ENCODE measurements at regions not wholly inside any gene's neighbourhood (a gene's known extent, or its start where the extent isn't known, plus 50 kb on each side); places are given as distances from the start of the nearest gene placed in this dataset.

DNA sequence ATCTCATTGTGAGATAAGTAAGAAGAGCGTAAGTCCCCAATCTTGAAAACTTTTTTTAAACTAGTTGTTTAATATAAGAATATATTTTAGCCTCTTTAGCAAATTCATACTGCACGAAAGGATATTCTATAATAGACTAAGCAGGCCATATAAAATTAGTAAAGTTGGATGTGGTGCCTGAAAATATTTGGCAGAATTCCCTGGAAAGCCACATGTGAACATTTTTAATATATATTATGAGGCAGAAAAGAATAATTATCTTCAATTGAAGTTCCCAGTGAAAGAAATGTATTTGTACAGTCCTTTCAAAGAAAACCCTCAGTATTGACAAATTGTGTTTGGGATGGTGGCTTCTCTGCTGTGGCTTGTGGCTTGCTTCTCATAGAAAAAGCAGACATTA, 237.5 kb upstream of the JAG1 start:
- no peak for TF ChIP-seq POLR2A (IDR thresholded peaks at IDR 0.05)
- TF ChIP-seq, protein P1, sequence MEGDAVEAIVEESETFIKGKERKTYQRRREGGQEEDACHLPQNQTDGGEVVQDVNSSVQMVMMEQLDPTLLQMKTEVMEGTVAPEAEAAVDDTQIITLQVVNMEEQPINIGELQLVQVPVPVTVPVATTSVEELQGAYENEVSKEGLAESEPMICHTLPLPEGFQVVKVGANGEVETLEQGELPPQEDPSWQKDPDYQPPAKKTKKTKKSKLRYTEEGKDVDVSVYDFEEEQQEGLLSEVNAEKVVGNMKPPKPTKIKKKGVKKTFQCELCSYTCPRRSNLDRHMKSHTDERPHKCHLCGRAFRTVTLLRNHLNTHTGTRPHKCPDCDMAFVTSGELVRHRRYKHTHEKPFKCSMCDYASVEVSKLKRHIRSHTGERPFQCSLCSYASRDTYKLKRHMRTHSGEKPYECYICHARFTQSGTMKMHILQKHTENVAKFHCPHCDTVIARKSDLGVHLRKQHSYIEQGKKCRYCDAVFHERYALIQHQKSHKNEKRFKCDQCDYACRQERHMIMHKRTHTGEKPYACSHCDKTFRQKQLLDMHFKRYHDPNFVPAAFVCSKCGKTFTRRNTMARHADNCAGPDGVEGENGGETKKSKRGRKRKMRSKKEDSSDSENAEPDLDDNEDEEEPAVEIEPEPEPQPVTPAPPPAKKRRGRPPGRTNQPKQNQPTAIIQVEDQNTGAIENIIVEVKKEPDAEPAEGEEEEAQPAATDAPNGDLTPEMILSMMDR (IDR thresholded peaks at IDR 0.05), result no peak

Data from lower leg skin (tissue), 3 donors.